Neural cell (in vitro differentiated cells): ENCODE measurements at regions not wholly inside any gene's neighbourhood (a gene's known extent, or its start where the extent isn't known, plus 50 kb on each side); places are given as distances from the start of the nearest gene placed in this dataset.

Experiments
- H2AFZ ChIP-seq: fragments of 200-600, 300-800 bp; sonication (generic), shearing (Covaris generic); 2 replicates; pipeline ENCODE4 v1.6.0; 2014; ENCODE audit warnings: low read depth, mild to moderate bottlenecking, antibody characterized with exemption, low read length, moderate library complexity
- H3F3A ChIP-seq: fragments of 200-600 bp; shearing (Covaris generic); 2 replicates; pipeline ENCODE4 v1.6.1; 2016; ENCODE audit warnings: mild to moderate bottlenecking, moderate library complexity, mixed read lengths, antibody characterized with exemption, low read length; ENCODE audit not compliant: insufficient read depth, poor library complexity, severe bottlenecking
- H3K27ac ChIP-seq: fragments of 200-600, 300-800 bp; sonication (generic), shearing (Covaris generic); 2 replicates; pipeline ENCODE4 v1.5.1; 2014; ENCODE audit warnings: mild to moderate bottlenecking, low read length, moderate library complexity
- H3K27me3 ChIP-seq: fragments of 300-800, 200-600 bp; sonication (generic), shearing (Covaris generic); 2 replicates; pipeline ENCODE4 v1.6.0; 2014; ENCODE audit warnings: mild to moderate bottlenecking, low read depth, low read length, moderate library complexity; ENCODE audit not compliant: insufficient read depth
- H3K36me3 ChIP-seq: fragments of 300-800, 200-600 bp; sonication (generic), shearing (Covaris generic); 2 replicates; pipeline ENCODE4 v1.5.1; 2014; ENCODE audit warnings: mild to moderate bottlenecking, antibody characterized with exemption, low read length, moderate library complexity; ENCODE audit not compliant: insufficient read depth
- H3K4me2 ChIP-seq: fragments of 300-800, 200-600 bp; sonication (generic), shearing (Covaris generic); 2 replicates; pipeline ENCODE4 v1.6.0; 2014; ENCODE audit warnings: mild to moderate bottlenecking, low read length
- H3K4me3 ChIP-seq: fragments of 300-800, 200-600 bp; sonication (generic), shearing (Covaris generic); 2 replicates; pipeline ENCODE4 v1.5.1; 2014; ENCODE audit warnings: mild to moderate bottlenecking, low read length, moderate library complexity
- H3K79me2 ChIP-seq: fragments of 200-600 bp; shearing (Covaris generic); replicated peaks from 2 replicates; pipeline ENCODE4 v1.6.0; 2014; ENCODE audit warnings: mild to moderate bottlenecking, low read length, moderate library complexity; ENCODE audit not compliant: insufficient read depth
- H3K9ac ChIP-seq: fragments of 300-800, 200-600 bp; sonication (generic), shearing (Covaris generic); 2 replicates; pipeline ENCODE4 v1.6.1; 2016; ENCODE audit warnings: mild to moderate bottlenecking, low read length, mixed read lengths
- H3K9me2 ChIP-seq: fragments of 200-600 bp; shearing (Covaris generic); 2 replicates; pipeline ENCODE4 v1.6.1; 2016; ENCODE audit warnings: mild to moderate bottlenecking, low read length, mixed read lengths; ENCODE audit not compliant: insufficient read depth
- H3K9me3 ChIP-seq: fragments of 200-600, 300-800 bp; sonication (generic), shearing (Covaris generic); 2 replicates; pipeline ENCODE4 v1.6.1; 2016; ENCODE audit warnings: mild to moderate bottlenecking, mixed run types, low read length, moderate library complexity, mixed read lengths
- H4K20me1 ChIP-seq: fragments of 200-600 bp; shearing (Covaris generic); 2 replicates; pipeline ENCODE4 v1.6.1; 2016; ENCODE audit warnings: mild to moderate bottlenecking, mixed run types; ENCODE audit not compliant: insufficient read depth
- EP300 ChIP-seq: fragments of 450-650 bp; conservative IDR thresholded peaks from 2 replicates; pipeline ENCODE4 v1.6.1; 2014; ENCODE audit warnings: antibody characterized with exemption, mild to moderate bottlenecking, moderate library complexity; ENCODE audit not compliant: poor library complexity, severe bottlenecking
- EZH2 ChIP-seq: fragments of 200-600, 300-800 bp; shearing (Covaris generic), sonication (generic); IDR thresholded peaks from 2 replicates; pipeline ENCODE4 v1.6.1; 2014; ENCODE audit warnings: antibody characterized with exemption, low read length, borderline replicate concordance, mild to moderate bottlenecking; ENCODE audit not compliant: insufficient read depth, poor library complexity, severe bottlenecking
- MXI1 ChIP-seq: fragments of 450-650 bp; conservative IDR thresholded peaks from 2 replicates; pipeline ENCODE4 v1.6.1; 2014; ENCODE audit warnings: antibody characterized with exemption, mild to moderate bottlenecking; ENCODE audit not compliant: poor library complexity, severe bottlenecking
- POLR2AphosphoS5 ChIP-seq: IDR thresholded peaks from 2 replicates; pipeline ENCODE4 v1.6.1; 2012
- RAD21 ChIP-seq: fragments of 450-650 bp; conservative IDR thresholded peaks from 2 replicates; pipeline ENCODE4 v1.6.1; 2014; ENCODE audit warnings: antibody characterized with exemption, mild to moderate bottlenecking, moderate library complexity
- SMC3 ChIP-seq: fragments of 450-650 bp; conservative IDR thresholded peaks from 2 replicates; pipeline ENCODE4 v1.6.1; 2014; ENCODE audit warnings: antibody characterized with exemption, mild to moderate bottlenecking, moderate library complexity; ENCODE audit not compliant: poor library complexity
- TAF1 ChIP-seq: IDR thresholded peaks from 2 replicates; pipeline ENCODE4 v1.6.1; 2012; ENCODE audit warnings: low read depth
- TF ChIP-seq, protein P1 (sequence below): fragments of 450-650 bp; IDR thresholded peaks from 2 replicates; pipeline ENCODE4 v1.5.1; 2014; ENCODE audit warnings: antibody characterized with exemption, mild to moderate bottlenecking, moderate library complexity; ENCODE audit not compliant: poor library complexity, severe bottlenecking
- TF ChIP-seq, protein P2 (sequence below): IDR thresholded peaks from 2 replicates; pipeline ENCODE4 v1.6.1; 2012; ENCODE audit warnings: borderline replicate concordance

DNA sequence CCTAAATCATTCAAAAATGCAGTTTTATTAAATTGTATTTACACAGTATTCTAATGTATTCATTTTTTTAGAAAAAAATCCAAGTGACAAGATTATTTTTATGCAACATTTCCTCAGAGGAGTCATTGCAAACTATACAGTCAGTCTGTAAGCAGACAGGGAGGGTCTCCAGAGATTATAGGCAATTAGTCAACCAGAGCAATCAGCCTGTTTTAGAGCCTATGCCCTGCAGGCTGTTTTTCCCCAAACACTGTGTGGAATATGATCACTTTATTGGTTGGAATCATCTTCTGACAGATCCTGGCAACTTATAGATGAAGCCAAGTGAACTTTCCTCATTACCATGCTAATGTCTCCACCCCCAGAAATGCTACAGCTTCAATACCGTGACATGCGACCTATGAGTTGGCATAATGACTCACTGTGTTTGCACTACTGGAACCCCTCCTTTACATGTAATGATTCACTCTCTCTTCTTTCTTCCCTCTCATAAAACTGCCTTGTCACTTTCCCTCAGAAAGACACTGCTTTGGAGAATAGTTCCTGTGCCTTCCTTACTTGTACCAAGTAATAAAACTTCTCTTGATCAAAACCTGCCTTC is 577.7 kb upstream of the FTMT start:
- H3K9me2 ChIP-seq: no peaks in the 10 kb centered on the region
- H3K9ac ChIP-seq: no peak overlapping the region
- H3K27ac ChIP-seq: no peak overlapping the region
- no peaks in the 10 kb centered on the region for H4K20me1 ChIP-seq
- H3K36me3 ChIP-seq: no peaks in the 10 kb centered on the region
- no peaks in the 10 kb centered on the region for H3K27me3 ChIP-seq
- no peak overlapping the region for H2AFZ ChIP-seq
- H3K4me3 ChIP-seq: no peak overlapping the region
- H3K9me3 ChIP-seq: no peaks in the 10 kb centered on the region
- no peaks in the 10 kb centered on the region for H3F3A ChIP-seq
- no peak for TF ChIP-seq MXI1
- peak; percentile 10 for TF ChIP-seq POLR2AphosphoS5
- H3K4me2 ChIP-seq: no peak overlapping the region
- H3K79me2 ChIP-seq: no peaks in the 10 kb centered on the region

DNA sequence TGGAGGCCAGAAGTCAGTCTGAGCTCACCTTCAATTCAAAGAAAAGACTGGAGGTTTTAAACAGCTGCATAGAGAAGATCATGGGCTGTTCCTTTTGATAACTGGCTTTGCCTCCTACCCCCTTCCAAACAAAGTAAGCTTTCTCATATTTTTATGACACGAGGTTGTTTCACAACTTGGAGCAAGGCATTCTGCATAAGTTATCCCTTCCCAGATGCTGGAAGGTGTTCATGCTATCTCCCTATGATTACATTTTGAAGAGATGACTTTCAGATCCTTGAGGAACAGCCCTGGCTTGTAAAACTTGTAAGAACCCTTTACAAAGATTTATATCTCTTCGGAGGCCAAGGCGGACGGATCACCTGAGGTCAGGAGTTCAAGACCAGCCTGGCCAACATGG is 571.9 kb upstream of the FTMT start:
- Histone ChIP-seq H4K20me1 (no peaks in the 10 kb centered on the region), H3K79me2 (no peaks in the 10 kb centered on the region), H2AFZ (no peak overlapping the region), H3K9me3 (no peaks in the 10 kb centered on the region), H3F3A (no peaks in the 10 kb centered on the region), H3K4me2 (no peak overlapping the region), H3K9ac (no peak overlapping the region), H3K27me3 (no peaks in the 10 kb centered on the region), H3K27ac (no peak overlapping the region), H3K36me3 (no peaks in the 10 kb centered on the region), H3K9me2 (no peaks in the 10 kb centered on the region), H3K4me3 (no peak overlapping the region)
- TF ChIP-seq, protein P1, sequence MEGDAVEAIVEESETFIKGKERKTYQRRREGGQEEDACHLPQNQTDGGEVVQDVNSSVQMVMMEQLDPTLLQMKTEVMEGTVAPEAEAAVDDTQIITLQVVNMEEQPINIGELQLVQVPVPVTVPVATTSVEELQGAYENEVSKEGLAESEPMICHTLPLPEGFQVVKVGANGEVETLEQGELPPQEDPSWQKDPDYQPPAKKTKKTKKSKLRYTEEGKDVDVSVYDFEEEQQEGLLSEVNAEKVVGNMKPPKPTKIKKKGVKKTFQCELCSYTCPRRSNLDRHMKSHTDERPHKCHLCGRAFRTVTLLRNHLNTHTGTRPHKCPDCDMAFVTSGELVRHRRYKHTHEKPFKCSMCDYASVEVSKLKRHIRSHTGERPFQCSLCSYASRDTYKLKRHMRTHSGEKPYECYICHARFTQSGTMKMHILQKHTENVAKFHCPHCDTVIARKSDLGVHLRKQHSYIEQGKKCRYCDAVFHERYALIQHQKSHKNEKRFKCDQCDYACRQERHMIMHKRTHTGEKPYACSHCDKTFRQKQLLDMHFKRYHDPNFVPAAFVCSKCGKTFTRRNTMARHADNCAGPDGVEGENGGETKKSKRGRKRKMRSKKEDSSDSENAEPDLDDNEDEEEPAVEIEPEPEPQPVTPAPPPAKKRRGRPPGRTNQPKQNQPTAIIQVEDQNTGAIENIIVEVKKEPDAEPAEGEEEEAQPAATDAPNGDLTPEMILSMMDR: no peak
- TF ChIP-seq EP300 (no peak), EZH2 (no peak), SMC3 (no peak), POLR2AphosphoS5 (no peak), TAF1 (no peak), MXI1 (no peak)

DNA sequence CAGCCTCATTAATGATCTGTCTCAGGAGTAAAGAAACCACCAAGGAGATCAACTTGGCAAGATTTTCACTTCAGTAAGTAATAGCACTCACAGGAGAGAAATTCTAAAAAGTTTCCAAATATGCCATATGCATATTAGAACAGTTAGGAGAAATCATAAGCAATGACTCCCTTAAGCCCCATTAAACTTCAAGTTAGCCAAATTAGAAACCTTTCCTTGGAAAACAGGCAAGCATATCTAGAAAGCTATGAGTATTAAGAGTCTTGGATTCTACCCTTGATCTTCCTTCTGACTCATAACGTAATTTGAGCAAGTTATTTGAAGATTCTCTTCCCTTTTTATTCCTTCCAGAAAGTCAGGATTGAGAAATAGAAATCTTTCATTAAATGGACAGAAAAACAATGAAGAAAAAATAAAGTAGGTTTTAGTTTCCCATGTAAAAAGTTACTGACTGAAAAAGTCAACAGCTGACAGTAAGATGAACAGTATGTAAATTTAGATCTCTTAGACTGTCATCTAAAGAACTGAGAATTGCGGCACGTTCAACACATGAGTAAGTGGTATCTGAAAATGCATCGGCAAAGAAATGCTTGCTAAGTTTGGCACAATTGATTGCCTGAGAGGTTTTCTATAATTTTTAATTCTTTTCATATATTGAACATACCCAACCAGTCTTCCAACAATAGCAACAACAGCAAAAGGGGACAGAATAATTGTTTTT is 565.7 kb upstream of the FTMT start:
- H3K9me2 ChIP-seq: no peaks in the 10 kb centered on the region
- no peak overlapping the region for H2AFZ ChIP-seq
- H3K9ac ChIP-seq: no peak overlapping the region

More for the DNA sequence above, 565.7 kb upstream of the FTMT start:
- Histone ChIP-seq H3K79me2 (no peaks in the 10 kb centered on the region), H3K4me3 (no peak overlapping the region), H3K9me3 (no peaks in the 10 kb centered on the region), H3K4me2 (no peak overlapping the region), H4K20me1 (no peaks in the 10 kb centered on the region), H3F3A (no peaks in the 10 kb centered on the region), H3K27ac (no peak overlapping the region), H3K36me3 (no peaks in the 10 kb centered on the region), H3K27me3 (no peaks in the 10 kb centered on the region)
- TF ChIP-seq POLR2AphosphoS5 (no peak), RAD21 (no peak), MXI1 (no peak), SMC3 (no peak), EP300 (no peak), EZH2 (no peak), TAF1 (no peak)
- TF ChIP-seq, protein P2, sequence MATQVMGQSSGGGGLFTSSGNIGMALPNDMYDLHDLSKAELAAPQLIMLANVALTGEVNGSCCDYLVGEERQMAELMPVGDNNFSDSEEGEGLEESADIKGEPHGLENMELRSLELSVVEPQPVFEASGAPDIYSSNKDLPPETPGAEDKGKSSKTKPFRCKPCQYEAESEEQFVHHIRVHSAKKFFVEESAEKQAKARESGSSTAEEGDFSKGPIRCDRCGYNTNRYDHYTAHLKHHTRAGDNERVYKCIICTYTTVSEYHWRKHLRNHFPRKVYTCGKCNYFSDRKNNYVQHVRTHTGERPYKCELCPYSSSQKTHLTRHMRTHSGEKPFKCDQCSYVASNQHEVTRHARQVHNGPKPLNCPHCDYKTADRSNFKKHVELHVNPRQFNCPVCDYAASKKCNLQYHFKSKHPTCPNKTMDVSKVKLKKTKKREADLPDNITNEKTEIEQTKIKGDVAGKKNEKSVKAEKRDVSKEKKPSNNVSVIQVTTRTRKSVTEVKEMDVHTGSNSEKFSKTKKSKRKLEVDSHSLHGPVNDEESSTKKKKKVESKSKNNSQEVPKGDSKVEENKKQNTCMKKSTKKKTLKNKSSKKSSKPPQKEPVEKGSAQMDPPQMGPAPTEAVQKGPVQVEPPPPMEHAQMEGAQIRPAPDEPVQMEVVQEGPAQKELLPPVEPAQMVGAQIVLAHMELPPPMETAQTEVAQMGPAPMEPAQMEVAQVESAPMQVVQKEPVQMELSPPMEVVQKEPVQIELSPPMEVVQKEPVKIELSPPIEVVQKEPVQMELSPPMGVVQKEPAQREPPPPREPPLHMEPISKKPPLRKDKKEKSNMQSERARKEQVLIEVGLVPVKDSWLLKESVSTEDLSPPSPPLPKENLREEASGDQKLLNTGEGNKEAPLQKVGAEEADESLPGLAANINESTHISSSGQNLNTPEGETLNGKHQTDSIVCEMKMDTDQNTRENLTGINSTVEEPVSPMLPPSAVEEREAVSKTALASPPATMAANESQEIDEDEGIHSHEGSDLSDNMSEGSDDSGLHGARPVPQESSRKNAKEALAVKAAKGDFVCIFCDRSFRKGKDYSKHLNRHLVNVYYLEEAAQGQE: no peak
- TF ChIP-seq, protein P1: no peak
